Gastrocnemius medialis (tissue), 4 donors: ENCODE measurements at regions not wholly inside any gene's neighbourhood (a gene's known extent, or its start where the extent isn't known, plus 50 kb on each side); places are given as distances from the start of the nearest gene placed in this dataset.

Experiments
- CTCF ChIP-seq, 5 experiments: fragments of 450-650 bp in 3 of 5; fragments of 200-600 bp in 2 of 5; sonication (generic) in 2 of 5; IDR thresholded peaks in 4 of 5; conservative IDR thresholded peaks in 1 of 5; 1 replicate in 4 of 5; 2 replicates in 1 of 5; pipeline ENCODE4 v1.5.1; 2016 to 2019; ENCODE audit warnings: antibody characterized with exemption in 5 of 5, mild to moderate bottlenecking in 3 of 5, moderate library complexity in 3 of 5
- POLR2A ChIP-seq, 2 donors: fragments of 450-650 bp; IDR thresholded peaks; one replicate each; pipeline ENCODE4 v1.6.1; 2017; ENCODE audit warnings: antibody characterized with exemption in 2 of 2, mild to moderate bottlenecking in 2 of 2, moderate library complexity in 2 of 2

GRCh38 chr2:188766471-188766856, 207.7 kb upstream of the COL3A1 start:
- no peak for TF ChIP-seq CTCF (IDR thresholded peaks at IDR 0.05 in 4 of 5, conservative IDR thresholded peaks at IDR 0.05 in 1 of 5)
- TF ChIP-seq POLR2A (IDR thresholded peaks at IDR 0.05): no peak
